ENCODE measurements at regions not wholly inside any gene's neighbourhood (a gene's known extent, or its start where the extent isn't known, plus 50 kb on each side); places are given as distances from the start of the nearest gene placed in this dataset.

DNA sequence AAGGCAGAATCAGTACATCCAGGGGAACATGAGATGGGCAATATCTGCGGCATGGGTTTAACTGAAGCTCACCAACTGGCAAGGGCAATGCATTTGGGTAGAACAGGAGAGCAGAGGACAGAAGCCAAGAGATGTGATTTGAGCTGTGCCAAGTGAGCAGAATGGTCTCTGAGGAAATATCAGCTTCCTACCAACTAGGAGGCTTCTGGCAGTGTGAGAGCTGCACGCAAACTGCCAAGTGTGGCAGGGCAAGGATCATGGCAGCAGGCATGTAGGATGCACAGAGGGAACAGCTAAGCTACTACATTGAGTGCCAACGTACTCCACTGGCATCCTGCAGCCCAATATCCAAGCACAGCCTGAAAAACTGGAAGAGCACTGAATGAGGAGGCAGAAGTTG is 1036.5 kb downstream of the TUSC7 start:
- no peak for DNase-seq

DNA sequence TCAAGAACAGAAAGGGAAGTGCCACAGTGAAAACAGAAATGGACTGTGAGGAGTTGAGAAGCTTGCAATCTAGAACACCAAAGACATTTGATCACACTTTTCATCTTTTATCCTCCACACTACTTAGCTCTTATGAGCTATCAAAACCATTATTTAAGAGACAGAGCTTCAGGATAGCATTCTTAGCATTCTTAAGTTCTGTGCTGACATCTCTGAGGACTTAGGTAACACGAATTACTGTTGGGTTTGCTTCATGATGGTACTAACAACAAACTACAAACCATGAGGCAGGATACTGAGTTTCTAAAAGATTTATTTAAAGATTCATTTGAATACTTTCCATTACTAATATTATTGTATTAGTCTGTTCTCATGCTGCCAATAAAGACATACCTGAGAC is 1038.6 kb downstream of the TUSC7 start:
- DNase-seq, result no peak

DNA sequence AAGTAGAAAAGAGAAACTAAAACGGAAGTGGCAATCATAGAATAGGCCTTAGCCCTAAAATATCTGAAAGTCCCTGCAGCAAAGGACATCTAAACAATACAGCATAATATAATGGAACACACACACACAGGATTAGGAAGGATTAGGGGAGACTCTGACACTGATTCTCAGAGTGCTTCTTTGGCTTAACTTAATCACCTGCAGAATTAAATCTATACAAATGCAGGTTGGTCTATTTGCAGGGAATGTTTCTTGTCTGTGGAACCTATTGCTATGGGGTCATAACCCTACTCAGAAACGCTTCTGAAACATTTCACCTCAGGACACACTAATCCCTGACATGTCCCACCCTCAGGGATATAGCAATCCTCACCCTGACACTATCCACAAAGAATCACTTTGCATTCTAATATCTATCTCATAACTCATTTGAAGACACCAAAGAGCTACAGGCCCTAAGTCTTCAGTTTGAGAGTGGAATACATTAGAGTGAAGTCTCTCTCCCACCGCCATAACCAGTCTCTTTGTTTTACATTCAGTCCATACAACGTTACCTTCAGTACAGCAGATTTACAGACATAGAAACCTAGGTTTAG is 1041.2 kb downstream of the TUSC7 start:
- DNase-seq, result no peak

- no peak for DNase-seq
These were observed 1042.1 kb downstream of the TUSC7 start for GRCh38 chr3:117751651-117752050.

DNA sequence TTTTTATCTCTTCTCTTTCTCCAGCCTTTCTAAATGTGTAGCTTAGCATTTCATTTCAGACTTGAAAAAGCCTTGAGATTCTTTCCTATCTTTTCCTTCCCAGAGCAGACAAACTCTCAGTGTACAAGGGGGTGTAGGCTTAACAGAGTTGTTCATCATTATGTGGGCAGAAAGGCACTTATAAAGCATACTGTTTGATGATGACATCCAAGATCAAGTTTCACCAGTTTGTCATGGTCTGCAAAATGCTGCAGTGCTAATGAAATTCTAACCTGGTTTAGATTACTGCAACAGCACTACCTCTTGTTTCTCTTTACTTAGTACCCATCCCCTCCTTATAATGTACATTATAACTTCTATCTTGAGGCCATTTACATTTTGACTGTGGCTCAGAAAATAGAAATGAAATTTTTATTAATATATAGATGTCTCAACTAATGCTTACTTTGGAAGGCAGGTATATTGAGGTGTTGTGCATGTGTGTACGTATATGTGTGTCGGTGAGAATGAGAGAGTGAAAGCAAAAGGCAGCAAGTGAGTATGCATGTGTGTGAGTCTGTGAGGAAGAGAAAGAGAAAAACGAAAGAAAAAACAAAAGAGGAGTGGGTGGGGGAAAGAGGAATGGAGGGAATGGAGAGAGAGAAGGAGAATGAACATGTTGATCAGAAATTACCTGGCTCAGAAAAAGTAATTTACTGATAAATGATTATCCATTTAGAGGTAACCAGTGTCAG is 1043.6 kb downstream of the TUSC7 start:
- DNase-seq, result peak; percentile 19 to 30

DNA sequence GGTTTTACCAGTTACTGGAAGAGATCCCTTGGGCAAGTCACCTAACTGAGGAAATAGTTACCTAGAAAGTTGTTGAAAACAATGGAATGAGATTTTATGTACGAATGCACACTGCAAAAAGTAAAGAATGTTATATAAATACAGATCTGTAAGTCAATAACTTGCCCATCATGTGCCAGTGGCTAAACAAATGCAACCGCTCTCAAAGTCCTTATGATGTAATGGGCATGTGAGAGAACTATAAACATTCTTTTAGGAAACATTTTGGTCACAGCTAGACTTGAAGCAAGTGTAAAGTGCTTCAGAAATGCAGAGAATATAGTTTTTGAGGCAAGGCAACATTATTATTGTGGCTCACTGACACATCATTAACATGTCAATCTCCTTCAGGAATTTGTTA is 1044.5 kb downstream of the TUSC7 start:
- no peak for DNase-seq

DNA sequence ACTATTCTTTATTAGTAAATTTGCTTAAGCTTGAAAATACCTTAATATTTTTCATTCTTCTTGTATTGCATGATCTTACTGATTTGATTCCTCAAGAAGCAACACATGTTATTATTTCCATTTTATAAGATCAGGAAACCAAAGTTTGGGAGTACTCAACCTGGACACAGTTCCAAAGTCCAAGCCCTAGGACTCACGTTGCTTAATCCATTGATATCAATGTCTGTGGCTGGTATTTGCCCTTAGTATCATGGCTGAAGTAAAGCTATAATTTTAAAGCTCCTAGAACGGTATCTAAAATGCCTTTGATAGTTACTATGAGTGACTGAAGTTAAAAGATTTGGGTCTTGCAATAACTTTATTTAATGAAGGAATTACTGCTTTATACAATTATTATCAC is 1045.3 kb downstream of the TUSC7 start:
- no peak for DNase-seq

DNA sequence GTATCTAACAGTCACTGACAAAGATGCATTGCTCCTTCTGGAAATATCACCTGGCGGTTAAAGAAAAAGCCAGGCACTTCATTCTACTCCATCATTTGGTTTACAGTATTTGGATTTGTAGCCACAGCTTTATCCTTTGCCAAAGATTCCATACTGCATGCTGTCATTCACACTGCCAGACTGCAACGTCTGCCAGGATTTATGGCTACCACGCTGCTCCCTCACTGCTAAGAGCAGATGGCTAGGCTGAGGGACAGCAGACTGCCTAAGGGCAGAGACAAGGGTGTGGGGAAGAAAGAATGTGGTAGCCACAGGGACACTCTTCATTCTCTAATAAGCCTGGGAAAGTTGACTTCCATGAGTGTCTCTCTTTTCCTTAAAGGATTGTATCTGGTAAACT is 1047.0 kb downstream of the TUSC7 start:
- peak; percentile 69 to 79 for DNase-seq

DNA sequence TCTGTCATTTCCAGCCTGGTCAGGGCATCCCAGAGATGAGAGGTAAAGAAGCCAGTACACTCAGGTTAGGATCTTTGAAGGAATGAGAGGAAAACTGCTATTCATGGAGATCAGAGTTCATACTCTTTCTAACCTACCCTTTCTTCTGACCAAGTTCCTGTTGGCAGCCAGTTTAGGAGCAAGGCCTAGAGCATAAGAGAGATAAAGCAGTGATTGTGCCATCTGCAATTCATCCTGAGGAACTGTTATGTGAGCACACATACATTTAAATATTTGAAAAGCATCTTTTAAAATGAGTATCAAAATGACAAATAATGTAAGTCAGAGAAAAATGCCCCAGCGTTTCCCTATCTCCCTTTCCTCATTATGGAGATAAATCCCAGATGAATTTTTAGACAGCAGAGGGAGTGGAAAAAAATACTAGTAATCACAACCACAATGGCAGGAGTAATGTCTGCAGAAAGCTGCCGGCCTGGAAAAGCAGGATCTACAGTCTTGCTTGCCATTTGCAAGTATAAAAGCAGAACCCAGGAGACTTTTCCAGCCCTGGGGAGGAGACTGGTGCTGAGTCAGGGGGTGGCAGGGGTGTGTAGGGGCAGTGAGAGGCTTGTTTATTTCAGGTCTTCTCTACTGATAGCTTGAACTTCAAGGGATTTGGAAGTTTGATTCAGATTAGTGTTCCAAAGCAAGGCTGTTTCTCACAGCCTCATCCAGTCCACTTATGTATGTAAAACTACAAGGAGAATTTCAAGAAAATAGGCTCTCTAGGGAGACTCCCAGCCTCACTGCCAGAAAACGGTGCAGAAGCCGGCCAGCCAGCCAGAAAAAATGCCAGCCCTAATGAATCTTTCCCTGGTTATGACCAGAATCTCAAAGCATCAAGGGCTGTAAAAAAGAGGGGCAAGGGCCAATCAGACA is 1052.4 kb downstream of the TUSC7 start:
- no peak for DNase-seq

- DNase-seq, result no peak
These were observed 1053.0 kb downstream of the TUSC7 start for GRCh38 chr3:117762621-117763037.

- DNase-seq, result no peak
These were observed 1054.0 kb downstream of the TUSC7 start for GRCh38 chr3:117763561-117763960.

DNA sequence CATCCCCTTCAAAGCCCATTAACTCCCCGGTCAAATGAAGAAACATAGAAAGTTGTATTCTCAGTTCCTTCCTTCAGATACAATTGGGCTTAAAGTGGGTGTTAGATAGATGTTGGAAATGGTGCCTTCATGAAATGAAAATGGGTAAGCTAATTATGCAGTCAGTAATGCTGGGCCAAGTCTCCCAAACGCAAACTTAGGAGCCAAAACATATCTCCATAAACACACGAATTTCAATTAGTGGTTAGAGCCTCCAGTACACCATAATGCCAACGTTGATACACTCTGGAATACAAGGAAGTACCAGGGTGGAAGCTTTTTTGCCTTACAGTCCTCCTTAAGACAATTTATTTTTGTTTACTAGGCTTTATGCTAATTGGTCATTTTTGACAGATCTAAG is 1059.0 kb downstream of the TUSC7 start:
- DNase-seq, result no peak

GRCh38 chr3:117774130-117774529 is 1064.6 kb downstream of the TUSC7 start:
- DNase-seq, result no peak

DNA sequence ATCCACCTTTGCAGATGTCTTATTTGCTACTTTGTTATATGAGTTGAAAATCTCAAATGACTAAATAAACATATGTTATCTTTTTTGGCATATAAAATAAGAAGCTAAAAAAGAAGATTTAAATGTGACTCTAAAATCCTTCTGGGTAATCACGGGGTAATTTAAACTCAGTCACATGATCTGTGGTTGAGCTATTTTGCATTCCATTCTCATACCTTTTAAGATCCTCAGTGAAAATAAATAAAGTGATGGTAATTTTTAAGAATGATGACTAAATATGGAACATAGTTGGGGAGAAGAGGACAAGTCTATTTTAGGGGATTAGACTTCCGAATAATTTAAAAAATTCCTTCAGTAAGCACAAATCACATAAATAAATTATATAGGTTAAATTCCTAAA is 1076.8 kb downstream of the TUSC7 start:
- no peak for DNase-seq

DNA sequence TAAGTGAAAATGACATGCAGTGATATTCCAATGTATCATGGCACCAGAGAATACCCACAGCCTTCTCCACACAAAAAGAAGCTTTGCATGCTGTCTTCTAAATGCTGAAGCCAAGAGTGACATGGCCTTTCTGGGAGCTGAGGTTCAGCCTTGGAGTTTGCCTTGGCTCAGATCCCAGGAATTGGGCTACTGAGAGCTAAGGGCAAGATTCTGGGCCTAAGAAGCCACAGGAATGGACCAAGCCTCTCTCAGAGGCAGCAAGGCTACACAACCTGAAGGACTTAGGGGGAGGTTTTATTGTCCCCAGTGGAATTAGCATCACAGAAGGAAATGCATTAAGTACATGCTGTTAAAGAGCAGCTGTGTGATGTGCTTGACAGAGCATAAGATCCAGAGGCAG is 1078.5 kb downstream of the TUSC7 start:
- DNase-seq, result no peak

- DNase-seq, result no peak
These were observed 1078.9 kb downstream of the TUSC7 start for GRCh38 chr3:117788506-117788905.

DNA sequence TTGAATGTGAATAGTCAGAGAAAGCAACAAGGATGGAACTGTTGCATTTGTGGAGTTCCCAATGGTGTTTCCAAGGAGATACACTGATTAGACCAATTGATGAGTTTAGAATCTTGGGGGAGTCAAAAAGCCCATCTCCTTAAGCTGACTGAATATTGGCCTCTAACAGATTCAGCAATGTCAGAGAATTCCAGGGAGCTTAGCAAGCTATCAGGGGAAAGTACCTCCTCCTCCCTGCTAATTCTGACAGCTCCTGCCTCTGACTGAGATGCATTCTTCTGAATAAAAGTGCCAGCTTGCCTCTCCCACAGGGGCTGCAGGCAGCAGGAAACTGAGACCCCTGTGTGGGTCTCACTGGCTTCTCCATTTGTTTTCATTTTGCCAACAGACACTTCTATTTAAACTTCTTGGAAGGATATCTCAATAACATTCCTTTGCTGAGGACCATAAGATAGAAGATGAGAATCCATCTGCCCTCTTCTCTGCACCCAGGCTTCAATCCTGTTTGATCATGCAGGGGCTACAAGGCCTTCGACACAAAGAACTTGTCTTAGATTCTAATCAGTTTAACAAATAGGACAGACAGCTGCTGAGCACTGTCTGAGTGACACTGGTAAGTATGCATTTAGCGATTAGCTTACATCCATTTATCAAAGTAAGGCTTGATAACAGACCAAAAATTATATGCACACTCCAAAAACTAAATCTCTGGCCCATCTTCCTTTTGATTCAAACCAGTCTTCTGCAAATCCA is 1080.8 kb downstream of the TUSC7 start:
- no peak for DNase-seq

GRCh38 chr3:117793622-117794265 is 1084.2 kb downstream of the TUSC7 start:
- no peak for DNase-seq

DNA sequence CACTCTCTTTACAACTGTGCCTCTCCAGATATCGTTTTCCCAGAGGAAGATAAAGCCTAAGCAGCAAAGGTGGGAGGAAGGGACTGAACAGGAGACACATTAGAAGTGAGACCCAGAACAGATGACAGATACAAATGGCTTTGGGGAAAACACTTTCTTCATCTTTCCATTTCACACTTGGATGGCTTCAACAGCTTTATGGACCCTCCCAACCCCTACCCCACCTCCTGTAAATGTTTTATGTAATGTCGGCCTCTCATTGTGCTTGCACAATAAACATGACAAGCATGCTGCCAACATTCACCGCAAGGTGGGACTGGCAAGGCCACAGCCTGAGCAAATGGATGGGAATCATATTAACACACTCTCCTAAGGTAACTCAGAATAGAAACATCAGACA is 1088.6 kb downstream of the TUSC7 start:
- DNase-seq, result no peak

DNA sequence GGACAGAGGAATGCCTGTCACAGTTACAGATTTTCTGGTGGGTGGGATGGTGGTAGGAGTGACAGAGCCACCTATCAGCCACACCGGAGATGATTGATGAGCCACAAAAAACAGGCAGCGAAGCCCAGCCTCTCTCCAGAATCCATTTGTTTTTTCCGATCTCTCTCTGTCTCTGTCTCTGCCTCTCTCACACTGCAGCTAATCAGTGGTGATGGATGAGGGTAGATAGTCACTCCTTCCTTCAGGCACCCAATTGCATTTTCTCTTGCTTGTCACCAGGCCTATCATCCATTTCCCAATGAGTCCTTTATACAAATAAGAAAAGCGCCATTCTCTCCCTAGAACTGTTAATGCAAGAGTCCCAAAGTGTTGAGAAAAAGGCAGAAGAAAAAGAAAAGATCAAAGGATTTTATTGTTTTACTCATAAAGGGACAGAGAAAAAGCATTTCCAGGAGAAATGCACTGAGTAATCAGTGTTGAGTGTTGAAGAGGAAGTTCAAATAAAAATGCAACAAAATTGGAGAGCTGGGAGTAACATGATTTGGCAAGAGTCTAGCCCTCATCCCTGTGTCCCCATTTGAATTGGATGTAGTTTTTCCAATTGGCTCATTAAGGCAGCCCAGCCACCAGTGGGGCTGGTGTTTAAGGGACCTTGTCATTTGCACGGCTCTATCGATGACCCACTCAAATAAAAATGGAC is 1089.3 kb downstream of the TUSC7 start:
- no peak for DNase-seq

DNA sequence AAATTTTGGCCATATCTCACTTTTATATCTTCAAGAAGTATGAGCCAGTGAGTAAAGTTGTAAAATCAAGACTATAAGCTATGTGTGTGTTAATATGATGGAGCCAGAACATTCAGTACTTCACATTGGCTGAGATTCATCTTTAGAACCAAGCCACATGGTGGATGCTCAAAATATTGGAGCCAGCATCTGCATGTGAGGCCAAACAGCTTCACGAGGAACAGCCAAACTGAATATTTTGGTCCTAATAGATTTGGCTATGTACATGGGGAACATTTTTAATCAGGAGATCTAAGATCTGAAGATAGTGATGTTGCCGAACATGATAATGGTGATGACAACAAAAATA is 1089.8 kb downstream of the TUSC7 start:
- no peak for DNase-seq

DNA sequence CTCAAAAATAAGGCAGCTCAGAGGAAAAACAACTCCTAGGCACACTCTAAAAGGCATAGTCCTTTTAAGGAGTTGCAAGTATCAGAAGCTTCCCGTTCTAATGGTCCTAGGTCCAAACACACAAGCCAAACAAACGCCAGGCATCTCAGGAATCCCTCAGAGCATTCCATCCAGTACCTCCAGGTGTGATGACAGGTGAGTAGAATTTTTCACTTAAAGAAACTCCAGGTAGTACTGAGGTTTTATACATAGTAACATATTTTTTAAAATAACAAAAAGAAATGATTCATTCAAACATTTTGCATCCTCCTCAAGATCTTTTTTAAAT is 1092.3 kb downstream of the TUSC7 start:
- no peak for DNase-seq
